Glomerular endothelial cell (primary cell): ENCODE measurements at regions not wholly inside any gene's neighbourhood (a gene's known extent, or its start where the extent isn't known, plus 50 kb on each side); places are given as distances from the start of the nearest gene placed in this dataset.

Experiments used
- DNase-seq: peaks from one replicate; pipeline ENCODE4 v3.0.0-alpha.2; 2011; ENCODE audit warnings: low read depth, low spot score; ENCODE audit errors: extremely low read depth

DNA sequence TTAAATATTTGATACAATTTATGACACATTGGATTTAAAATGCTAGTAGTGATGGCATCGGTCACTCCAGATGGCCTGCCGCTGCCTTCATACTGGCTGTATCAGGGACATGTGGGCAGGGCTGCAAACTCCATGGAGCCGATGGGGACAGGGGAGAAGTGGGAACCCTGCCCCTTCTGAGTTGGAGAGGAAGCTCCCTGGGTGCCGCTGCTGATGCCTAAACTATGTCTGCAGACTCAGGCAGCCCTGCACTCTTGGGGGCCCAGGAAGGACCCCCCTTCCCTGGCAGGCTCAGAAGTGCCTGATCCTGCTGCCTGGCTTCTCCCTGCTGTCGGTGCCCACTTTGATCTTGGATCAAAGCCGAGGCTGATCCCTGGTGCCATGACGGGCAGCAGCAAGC, 1522.1 kb downstream of the OTOL1 start:
- no peak for DNase-seq

GRCh38 chr3:163019260-163019659, 1522.7 kb downstream of the OTOL1 start:
- no peak for DNase-seq

- no peak for DNase-seq
These were observed 1537.0 kb downstream of the OTOL1 start for GRCh38 chr3:163033652-163034051.

DNA sequence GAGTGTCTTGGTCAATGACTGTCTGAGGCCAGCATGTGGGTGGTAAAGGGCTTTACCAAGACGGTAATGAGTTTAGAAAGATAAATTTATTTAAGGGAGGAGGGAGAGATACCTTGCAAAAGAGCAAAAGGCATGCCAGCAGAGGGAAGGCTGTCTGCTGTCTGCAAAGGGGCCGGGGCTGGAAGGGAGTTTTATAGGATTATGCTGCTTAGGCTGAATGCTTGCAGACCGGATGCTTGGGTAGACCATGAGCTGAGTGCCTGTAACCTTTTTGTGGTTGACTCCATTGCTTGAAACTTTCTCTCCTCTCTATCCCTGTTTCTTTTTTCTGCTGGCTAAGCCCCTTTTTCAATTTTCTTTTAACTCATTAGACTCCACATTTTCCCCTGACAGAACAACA, 1543.0 kb downstream of the OTOL1 start:
- DNase-seq: no peak

DNA sequence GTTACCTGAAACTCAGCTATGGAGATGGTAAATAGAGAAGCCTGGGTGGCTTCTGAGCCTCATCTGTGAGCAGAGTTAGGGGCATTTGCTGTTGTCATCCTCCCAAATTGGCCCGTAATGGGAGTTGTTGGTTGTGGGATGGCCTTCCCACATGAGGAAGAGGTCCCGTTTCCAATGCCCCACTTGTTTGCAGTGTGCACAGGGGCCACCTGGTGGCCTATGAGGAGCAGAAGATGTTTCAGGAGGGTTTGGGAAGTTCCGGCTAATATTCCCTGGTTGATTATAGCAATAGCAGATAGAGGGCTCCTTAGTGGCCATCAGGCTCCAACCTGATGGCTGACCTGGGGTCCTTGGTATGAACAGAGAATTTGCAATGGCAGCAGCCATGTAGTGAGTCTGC, 1546.5 kb downstream of the OTOL1 start:
- no peak for DNase-seq

- DNase-seq: no peak
These were observed 1549.3 kb downstream of the OTOL1 start for GRCh38 chr3:163045945-163046344.

GRCh38 chr3:163048881-163049280, 1552.3 kb downstream of the OTOL1 start:
- DNase-seq: no peak

- DNase-seq: peak; percentile 31
These were observed 1560.4 kb downstream of the OTOL1 start for GRCh38 chr3:163056874-163057497.

GRCh38 chr3:163058031-163058854, 1561.6 kb downstream of the OTOL1 start:
- no peak for DNase-seq

DNA sequence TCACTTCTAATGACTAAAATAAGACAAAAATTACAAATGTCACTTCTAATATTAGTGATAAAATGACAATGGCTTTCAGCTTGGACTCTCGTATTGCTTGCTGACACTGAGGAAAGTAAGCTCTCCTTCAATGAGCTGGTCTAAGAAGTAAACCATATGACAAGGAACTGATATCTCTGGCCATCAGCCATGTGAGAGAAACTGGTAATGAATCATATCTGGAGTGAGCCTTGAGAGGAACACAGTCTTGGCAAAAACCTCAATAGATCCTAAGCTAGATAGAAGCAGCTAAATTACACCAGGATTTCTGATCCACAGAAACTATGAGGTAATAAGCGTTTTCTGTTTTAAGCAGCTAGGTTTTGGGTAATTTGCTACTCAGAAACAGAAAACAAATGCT, 1575.1 kb downstream of the OTOL1 start:
- DNase-seq: no peak
